ENCODE measurements at regions not wholly inside any gene's neighbourhood (a gene's known extent, or its start where the extent isn't known, plus 50 kb on each side); places are given as distances from the start of the nearest gene placed in this dataset.
"Not testable (repeated sequence)": the region's sequence is repeated elsewhere in the genome, so short reads cannot be mapped to it uniquely, and the experiment has no call there.

DNA sequence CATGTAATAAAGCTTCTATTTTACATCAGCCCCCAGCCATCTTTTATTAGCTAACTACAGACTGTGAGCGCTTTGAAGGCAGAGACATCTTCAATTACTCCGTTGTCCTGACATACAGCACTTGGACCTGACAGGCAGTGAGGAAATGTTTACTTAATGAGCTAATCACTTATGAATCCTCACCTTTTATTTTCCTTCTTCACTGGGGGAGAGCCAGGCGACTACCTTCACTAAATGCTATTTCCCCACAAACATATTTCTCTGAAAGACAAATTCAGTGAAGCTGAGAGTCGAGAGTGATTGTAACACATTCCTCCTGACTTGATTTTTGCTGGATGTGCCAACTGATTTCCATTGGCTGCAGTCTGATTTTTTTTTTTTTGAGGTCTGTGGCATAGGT is 192.1 kb upstream of the CLINT1 start:
- no peak for DNase-seq

DNA sequence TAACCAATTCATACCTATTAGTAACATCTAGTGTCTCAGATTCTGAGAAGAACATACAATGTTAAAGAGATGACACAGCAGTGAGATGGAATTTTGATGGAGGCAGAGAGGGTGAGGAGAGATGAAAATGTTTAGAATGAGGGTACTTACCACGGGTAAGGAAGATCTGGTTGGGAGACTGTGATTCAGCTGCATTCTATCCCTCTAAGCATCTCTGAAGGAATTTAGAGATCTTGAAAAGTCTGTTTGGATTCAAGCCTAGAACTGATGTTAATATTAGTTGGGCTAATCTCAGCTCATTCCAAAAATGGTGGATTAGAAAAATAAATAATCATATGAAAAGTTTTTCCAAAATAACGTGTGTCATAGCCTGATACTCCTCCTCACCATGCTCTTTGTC is 191.5 kb upstream of the CLINT1 start:
- no peak for DNase-seq

DNA sequence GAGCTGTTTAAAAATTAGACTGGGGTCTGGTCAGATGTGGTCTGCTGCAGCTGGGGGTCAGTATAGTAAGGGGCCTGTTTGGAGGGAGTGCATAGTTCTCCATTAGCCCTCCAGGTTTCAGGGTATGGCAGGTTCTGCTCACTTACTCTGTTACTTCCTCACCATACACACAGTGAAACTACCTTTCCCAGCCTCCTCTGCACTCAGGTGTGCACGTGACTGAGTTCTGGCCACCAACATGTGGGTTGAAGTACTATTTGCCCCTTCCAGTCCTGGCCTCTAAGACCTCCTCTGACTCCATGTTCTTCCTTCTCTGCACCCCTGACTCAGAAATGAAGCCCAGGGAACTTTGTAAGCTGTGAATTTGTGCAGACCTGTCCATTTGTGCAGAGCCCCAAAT is 190.5 kb upstream of the CLINT1 start:
- DNase-seq, result no peak

DNA sequence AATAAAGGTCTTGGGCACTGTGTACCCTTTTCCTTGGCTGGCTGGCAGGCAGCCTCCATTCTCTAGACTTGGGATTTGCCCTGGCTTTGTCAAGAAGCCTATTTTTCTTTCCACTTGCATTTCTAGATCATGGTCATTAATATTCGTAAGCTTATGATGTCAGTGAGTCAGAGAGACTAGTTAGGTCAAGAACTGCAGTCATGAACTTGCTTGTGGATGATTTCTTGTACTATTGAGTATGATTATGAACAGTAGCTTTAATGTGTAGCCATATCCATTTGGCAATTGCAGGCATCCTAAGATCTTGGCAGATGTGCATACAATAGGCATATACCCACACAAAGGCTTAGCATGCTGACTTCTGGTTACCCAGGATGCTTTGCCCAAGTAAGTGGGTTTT is 186.8 kb upstream of the CLINT1 start:
- DNase-seq, result no peak

DNA sequence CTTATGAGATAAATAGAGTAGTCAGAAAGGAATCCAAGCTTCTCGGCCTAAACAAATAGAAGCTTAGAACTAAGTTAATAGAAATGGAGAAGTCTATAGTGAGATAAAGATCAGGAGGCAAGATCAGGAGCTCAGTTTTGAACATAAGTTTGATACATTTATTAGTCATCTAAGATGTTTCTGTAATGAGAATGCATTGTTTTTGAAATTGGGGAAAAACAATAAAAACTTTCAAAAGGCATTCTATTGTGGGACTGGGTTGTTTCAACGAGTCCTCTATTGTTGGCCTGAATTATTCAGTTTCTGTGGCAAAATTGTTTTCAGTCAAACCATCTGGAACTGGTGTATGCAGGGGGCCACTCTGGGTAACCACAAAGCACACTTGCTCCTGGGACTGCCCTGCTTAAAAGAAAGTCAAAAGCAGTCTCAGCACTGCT is 181.0 kb upstream of the CLINT1 start:
- DNase-seq, result no peak

DNA sequence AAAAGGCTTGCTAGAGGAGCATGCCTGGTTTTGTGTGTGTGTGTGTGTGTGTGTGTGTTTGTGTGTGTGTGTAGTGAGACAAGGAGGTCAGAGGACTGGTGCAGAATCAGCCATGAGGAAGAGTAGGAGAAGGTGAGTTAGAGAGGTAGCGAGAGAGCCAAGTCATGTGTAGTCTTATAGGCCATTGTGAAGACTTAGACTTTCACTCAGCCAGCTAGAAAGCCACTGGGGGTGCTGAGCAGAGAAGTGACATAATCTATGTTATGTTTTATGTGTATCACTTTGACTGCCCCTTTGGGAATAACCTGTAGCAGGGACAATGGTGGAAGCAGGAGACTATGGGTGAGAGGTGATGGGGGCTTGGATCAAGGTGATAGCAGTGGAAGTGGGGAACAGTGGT is 180.5 kb upstream of the CLINT1 start:
- no peak for DNase-seq

DNA sequence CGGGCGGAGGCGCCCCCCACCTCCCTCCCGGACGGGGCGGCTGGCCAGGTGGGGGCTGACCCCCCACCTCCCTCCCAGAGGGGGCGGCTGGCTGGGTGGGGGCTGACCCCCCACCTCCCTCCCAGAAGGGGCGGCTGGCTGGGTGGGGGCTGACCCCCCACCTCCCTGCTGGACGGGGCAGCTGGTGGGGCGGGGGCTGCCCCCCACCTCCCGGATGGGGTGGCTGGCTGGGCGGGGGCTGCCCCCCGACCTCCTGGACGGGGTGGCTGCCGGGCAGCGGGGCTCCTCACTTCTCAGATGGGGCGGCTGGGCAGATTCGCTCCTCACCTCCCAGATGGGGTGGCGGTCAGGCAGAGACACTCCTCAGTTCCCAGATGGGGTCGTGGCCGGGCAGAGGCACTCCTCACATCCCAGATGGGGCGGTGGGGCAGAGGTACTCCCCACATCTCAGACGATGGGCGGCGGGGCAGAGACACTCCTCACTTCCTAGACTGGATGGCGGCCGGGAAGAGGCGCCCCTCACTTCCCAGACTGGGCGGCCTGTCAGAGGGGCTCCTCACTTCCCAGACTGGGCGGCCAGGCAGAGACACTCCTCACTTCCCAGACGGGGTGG is 178.1 kb upstream of the CLINT1 start:
- not testable (repeated sequence) for DNase-seq

GRCh38 chr5:158034586-158034985 is 175.6 kb upstream of the CLINT1 start:
- DNase-seq, result not testable (repeated sequence)

- DNase-seq, result no peak
Observed at GRCh38 chr5:158033724-158034123, 174.8 kb upstream of the CLINT1 start.

GRCh38 chr5:158033076-158033475 is 174.1 kb upstream of the CLINT1 start:
- DNase-seq, result no peak

GRCh38 chr5:158032246-158032645 is 173.3 kb upstream of the CLINT1 start:
- no peak for DNase-seq

DNA sequence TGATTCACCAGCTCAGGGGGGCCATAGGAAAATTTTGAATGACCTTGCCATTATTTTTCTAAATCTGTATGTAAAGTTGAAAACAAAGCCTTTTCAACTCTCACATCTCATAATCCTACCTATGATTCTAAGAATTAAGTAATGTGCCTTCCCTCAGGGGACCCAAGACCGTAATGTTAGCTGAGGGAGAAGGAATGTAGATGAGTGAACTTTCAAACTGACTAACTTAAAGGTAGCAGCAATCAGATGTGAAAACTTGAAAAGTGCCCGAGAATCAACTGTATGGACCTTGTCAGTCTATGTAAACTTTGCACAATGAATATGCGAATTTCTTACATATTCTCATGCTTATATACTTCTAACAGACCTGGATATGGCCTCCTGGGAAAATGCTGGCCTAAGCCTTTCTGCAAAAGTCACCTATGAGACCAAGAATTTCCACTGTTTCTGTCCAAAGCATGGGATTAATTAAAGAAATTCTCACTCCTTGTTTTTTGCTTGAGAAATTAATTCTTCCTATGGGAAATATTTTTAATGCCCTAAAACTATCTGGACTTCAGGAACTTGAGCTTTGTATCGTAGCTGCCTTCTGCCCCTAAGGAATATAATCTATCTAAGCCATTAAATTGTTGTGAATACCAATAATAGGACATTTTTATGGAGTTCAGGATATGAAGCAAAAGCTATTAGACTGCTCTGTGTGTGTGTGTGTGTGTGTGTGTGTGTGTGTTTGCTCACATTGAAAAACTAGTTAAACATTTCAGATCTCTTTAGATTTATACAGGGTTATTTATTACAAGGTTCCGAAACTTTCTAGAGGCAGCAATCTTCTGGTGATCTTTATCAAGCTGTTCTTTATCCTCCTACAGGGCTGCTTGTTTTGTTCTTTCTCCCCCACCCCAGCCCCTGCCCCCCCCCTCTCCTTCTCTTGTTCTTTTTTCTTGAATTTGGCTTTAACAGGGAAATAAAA is 169.1 kb upstream of the CLINT1 start:
- no peak for DNase-seq

- DNase-seq, result no peak
Observed at GRCh38 chr5:158026304-158027031, 167.5 kb upstream of the CLINT1 start.

DNA sequence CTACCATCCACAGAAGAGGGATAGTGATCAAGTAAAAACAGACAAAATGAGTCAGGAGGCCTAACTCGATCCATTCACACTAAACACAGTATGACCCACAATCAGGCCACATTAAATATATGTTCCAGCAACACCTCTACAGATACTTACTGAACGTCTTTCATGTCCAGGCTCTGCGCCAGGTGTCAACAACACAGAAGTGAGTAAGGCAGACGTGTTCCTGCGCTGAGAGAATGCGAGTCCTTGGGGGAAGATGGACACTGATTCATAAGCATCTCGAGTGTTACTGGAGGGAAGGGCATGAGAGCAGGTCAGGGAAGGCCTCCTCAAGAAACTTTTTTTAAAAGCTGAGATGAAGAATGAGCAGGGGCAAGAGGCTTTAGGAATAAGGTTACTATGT is 164.3 kb upstream of the CLINT1 start:
- no peak for DNase-seq

GRCh38 chr5:158022837-158023236 is 163.9 kb upstream of the CLINT1 start:
- no peak for DNase-seq

DNA sequence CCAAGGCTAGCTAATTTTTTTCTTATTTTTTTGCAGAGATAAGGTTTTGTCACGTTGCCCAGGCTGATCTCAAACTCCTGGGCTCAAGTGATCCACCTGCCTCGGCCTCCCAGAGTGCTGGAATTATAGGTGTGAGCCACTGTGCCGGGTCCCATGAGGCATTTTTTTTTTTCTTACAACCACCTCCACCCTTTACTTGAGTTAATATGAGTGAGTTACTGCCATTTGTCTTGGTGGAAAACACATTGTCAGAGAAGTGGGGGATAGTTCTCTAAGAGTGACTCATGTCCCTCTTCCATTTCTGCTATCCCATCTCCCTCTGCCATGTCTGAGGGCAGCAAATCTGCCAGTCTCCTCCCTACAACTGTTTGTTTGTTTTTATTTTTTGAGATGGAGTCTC is 163.4 kb upstream of the CLINT1 start:
- DNase-seq, result no peak

- no peak for DNase-seq
Observed at GRCh38 chr5:158020555-158021418, 161.8 kb upstream of the CLINT1 start.

DNA sequence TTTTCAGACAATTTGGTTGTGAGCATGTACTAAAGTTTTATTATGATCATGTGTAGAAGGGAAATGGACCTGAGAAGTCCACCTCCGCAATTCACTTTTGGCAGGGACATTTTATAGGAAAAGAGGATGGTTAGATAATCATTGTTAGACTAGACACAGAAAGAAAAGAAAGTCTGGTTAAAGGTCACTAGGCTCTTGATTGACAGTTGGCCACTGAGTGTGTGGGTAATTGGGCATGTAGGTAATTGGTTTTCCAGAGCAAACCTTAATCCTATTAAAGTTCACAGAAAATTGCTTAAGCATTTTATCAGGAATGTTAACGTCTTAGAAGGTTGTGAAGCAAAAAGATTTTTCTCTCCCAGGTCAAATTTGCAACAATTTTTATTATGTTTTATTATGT is 158.5 kb upstream of the CLINT1 start:
- no peak for DNase-seq

DNA sequence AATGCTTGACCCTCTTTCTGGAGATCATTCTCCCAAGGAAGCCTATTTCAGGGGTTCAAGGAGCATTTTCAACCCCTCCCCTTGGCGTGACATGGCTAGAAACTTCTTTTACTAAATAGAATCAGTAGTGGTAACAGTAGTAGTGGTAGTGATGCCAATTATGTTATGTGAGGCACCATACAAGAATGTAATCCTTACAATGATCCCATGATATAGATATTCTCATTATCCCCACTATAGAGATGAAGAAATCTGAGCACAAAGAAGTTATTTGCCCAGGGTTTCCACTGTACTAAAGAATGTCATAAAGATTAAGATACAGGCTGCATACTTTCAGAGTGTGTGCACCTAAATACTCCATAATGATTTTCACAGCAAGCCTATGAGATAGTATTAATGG is 155.4 kb upstream of the CLINT1 start:
- DNase-seq, result no peak

- DNase-seq, result peak in 1 of 2 donors; percentile 34
Observed at GRCh38 chr5:158013939-158014338, 155.0 kb upstream of the CLINT1 start.

GRCh38 chr5:158013303-158013702 is 154.4 kb upstream of the CLINT1 start:
- no peak for DNase-seq

GRCh38 chr5:158011422-158011821 is 152.5 kb upstream of the CLINT1 start:
- no peak for DNase-seq
